IMR-90 (cell line): ENCODE measurements at regions not wholly inside any gene's neighbourhood (a gene's known extent, or its start where the extent isn't known, plus 50 kb on each side); places are given as distances from the start of the nearest gene placed in this dataset.

Experiments
- ATAC-seq: fragments of 200-7000 bp; cut with Tn5 transposase; 2 replicates; pipeline ENCODE4 v1.9.1; 2020; ENCODE audit warnings: low read depth, mild to moderate bottlenecking, moderate library complexity
- BruUV-seq: library from RNA; stranded (reverse); fragments of 400-500 nt; replicated peaks from 2 replicates; lab custom pipeline; 2021; lab: Mats Ljungman, UMichigan
- CTCF ChIA-PET: fragments of 300-600 bp; formaldehyde crosslinking; extraction: SDS; loops from one replicate; lab custom pipeline; 2021; ENCODE audit warnings: antibody characterized with exemption; lab: Yijun Ruan, JAX
- POLR2A ChIA-PET: fragments of 300-600 bp; sonication (Branson Sonifier 250); formaldehyde crosslinking; loops from one replicate; lab custom pipeline; 2022; ENCODE audit warnings: antibody characterized with exemption; ENCODE audit not compliant: unreplicated experiment; lab: Charles Lee
- DNase-seq: peaks from one replicate; pipeline ENCODE4 v3.0.0; 2013
- H2AFZ ChIP-seq: replicated peaks from 2 replicates; pipeline ENCODE3; 2013; ENCODE audit warnings: low read length, mild to moderate bottlenecking; ENCODE audit not compliant: poor library complexity
- H2AK5ac ChIP-seq: 2 replicates; pipeline ENCODE4 v1.6.1; 2013; ENCODE audit warnings: low read depth, low read length, inconsistent platforms
- H2AK9ac ChIP-seq: replicated peaks from 2 replicates; pipeline ENCODE3; 2013; ENCODE audit warnings: mild to moderate bottlenecking, low read depth, low read length, moderate library complexity; ENCODE audit not compliant: poor library complexity
- H2BK120ac ChIP-seq: 2 replicates; pipeline ENCODE4 v1.6.1; 2013; ENCODE audit warnings: low read depth, low read length, inconsistent platforms
- H2BK15ac ChIP-seq: 3 replicates; pipeline ENCODE4 v1.6.1; 2013; ENCODE audit warnings: low read depth, low read length, inconsistent platforms
- H2BK20ac ChIP-seq: 2 replicates; pipeline ENCODE4 v1.6.1; 2013; ENCODE audit warnings: low read depth, mild to moderate bottlenecking, inconsistent platforms, low read length, moderate library complexity
- H2BK5ac ChIP-seq: 2 replicates; pipeline ENCODE4 v1.6.1; 2013; ENCODE audit warnings: mild to moderate bottlenecking, low read depth, low read length, inconsistent platforms; ENCODE audit not compliant: poor library complexity, severe bottlenecking
- H3K14ac ChIP-seq: replicated peaks from 2 replicates; pipeline ENCODE4 v1.6.1; 2013; ENCODE audit warnings: low read depth, low read length, inconsistent platforms
- H3K18ac ChIP-seq: 2 replicates; pipeline ENCODE4 v1.6.1; 2013; ENCODE audit warnings: low read depth, low read length, control low read depth
- H3K23ac ChIP-seq: 2 replicates; pipeline ENCODE4 v1.6.1; 2013; ENCODE audit warnings: low read depth, low read length, inconsistent platforms
- H3K27ac ChIP-seq: 2 replicates; pipeline ENCODE4 v1.5.1; 2013; ENCODE audit warnings: mild to moderate bottlenecking, control low read depth, low read length; ENCODE audit not compliant: insufficient read depth
- H3K27me3 ChIP-seq: 2 replicates; pipeline ENCODE4 v1.6.1; 2013; ENCODE audit warnings: low read length; ENCODE audit not compliant: control insufficient read depth, insufficient read depth
- H3K36me3 ChIP-seq: 2 replicates; pipeline ENCODE4 v1.6.1; 2013; ENCODE audit warnings: low read length, mixed read lengths; ENCODE audit not compliant: control insufficient read depth, insufficient read depth
- H3K4ac ChIP-seq: 2 replicates; pipeline ENCODE4 v1.6.1; 2013; ENCODE audit warnings: low read depth, low read length, inconsistent platforms
- H3K4me1 ChIP-seq: 2 replicates; pipeline ENCODE4 v1.6.1; 2013; ENCODE audit warnings: low read length, mixed read lengths; ENCODE audit not compliant: control insufficient read depth, insufficient read depth
- H3K4me2 ChIP-seq: 2 replicates; pipeline ENCODE4 v1.6.1; 2013; ENCODE audit warnings: low read depth, mild to moderate bottlenecking, control low read depth, low read length, moderate library complexity
- H3K4me3 ChIP-seq: 2 replicates; pipeline ENCODE4 v1.5.1; 2013; ENCODE audit warnings: low read depth, mild to moderate bottlenecking, control low read depth, low read length, moderate library complexity; ENCODE audit not compliant: insufficient read depth
- H3K56ac ChIP-seq: 2 replicates; pipeline ENCODE4 v1.6.1; 2013; ENCODE audit warnings: low read length, inconsistent platforms; ENCODE audit not compliant: insufficient read depth; ENCODE audit errors: extremely low read depth
- H3K79me1 ChIP-seq, 2 experiments: 2 replicates each; pipeline ENCODE4 v1.6.1; 2013; ENCODE audit warnings: low read length in 2 of 2, inconsistent platforms in 1 of 2, low read depth in 1 of 2
- H3K9ac ChIP-seq: 2 replicates; pipeline ENCODE4 v1.6.1; 2013; ENCODE audit warnings: low read depth, low read length, control low read depth
- H3K9me1 ChIP-seq: 2 replicates; pipeline ENCODE4 v1.6.1; 2013; ENCODE audit warnings: low read length, inconsistent platforms; ENCODE audit not compliant: insufficient read depth
- H3K9me3 ChIP-seq: 2 replicates; pipeline ENCODE4 v1.6.1; 2013; ENCODE audit warnings: low read length; ENCODE audit not compliant: control insufficient read depth, insufficient read depth
- H4K20me1 ChIP-seq: 2 replicates; pipeline ENCODE4 v1.6.1; 2013; ENCODE audit warnings: low read length, inconsistent platforms; ENCODE audit not compliant: insufficient read depth
- H4K5ac ChIP-seq: 2 replicates; pipeline ENCODE4 v1.6.1; 2013; ENCODE audit warnings: mild to moderate bottlenecking, low read depth, low read length, control low read depth
- H4K8ac ChIP-seq, 2 experiments: 2 replicates each; pipeline ENCODE4 v1.6.1; 2013; ENCODE audit warnings: low read depth in 2 of 2, low read length in 2 of 2, control low read depth in 1 of 2, inconsistent platforms in 1 of 2
- H4K91ac ChIP-seq: 2 replicates; pipeline ENCODE4 v1.6.1; 2013; ENCODE audit warnings: low read depth, low read length, inconsistent platforms; ENCODE audit not compliant: insufficient read depth
- CEBPB ChIP-seq: IDR thresholded peaks from 2 replicates; pipeline ENCODE4 v1.6.1; 2012; ENCODE audit warnings: low read depth, low read length, improper control_type of control experiment
- WGBS, 2 experiments: methylation state at CpG; one replicate each; pipeline versions ENCODE4 v1.1.5 to v1.1.7; 2013; ENCODE audit warnings: missing lambda C conversion rate in 2 of 2; ENCODE audit not compliant: insufficient read length in 1 of 2; ENCODE audit errors: extremely low coverage in 2 of 2; 5-methylcytosine and 5-hydroxymethylcytosine counted together
- dilution Hi-C: fragments of 300-500 bp; cut with HindIII; formaldehyde crosslinking; loops from one replicate; pipeline ENCODE4 v1.14.3; 2018; ENCODE audit warnings: low sequenced_read_pairs; ENCODE audit not compliant: unreplicated experiment
- in situ Hi-C: fragments of 300-500 bp; cut with MboI; formaldehyde crosslinking; loops from 3 replicates; pipeline ENCODE4 v1.14.3; 2019; ENCODE audit warnings: low sequenced_read_pairs, inconsistent platforms, mixed read lengths
- intact Hi-C: fragments of 100-400 bp; cut with micrococcal nuclease; formaldehyde crosslinking; loops from 2 replicates; pipeline ENCODE4 v1.10.0; 2022

DNA sequence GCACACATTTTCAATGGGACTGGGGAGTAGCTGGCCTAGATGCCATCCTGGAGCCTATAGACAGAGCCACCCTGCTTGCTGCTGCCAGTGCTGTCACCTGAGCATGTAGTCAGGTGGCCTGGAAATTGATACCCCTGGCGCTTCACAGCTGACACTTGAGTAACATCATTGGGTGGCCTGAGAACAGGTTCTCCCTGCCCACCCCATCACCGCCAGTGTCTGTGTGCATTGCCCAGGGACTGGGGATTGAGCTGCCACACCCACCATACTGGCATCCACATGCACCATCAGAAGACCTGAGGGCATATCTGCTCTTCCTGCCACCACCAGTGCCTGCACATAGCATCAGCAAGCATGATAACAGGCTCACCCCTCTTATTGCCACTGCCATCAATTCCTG lies 1142.9 kb upstream of the PABPC4L start:
- 83% methylated on average over 1 of the region's 2 CpGs; no CpG with 5 or more reads in 1 of the 2 experiments for WGBS, 2 experiments
- no peak overlapping the region for H2BK120ac ChIP-seq

More for the DNA sequence above, 1142.9 kb upstream of the PABPC4L start:
- Histone ChIP-seq H4K8ac (no peak overlapping the region), H3K4ac (no peak overlapping the region), H3K56ac (no peak overlapping the region), H2BK5ac (no peak overlapping the region), H2BK15ac (no peak overlapping the region), H2BK20ac (no peak overlapping the region), H2AK5ac (no peak overlapping the region), H2AK9ac (peak overlapping the region; percentile 28), H3K27ac (no peak overlapping the region), H3K9ac (no peak overlapping the region), H4K20me1 (no peaks in the 10 kb centered on the region), H3K14ac (no peak overlapping the region), H3K9me3 (no peaks in the 10 kb centered on the region; the same call in 1 of the 2 replicates), H3K4me2 (no peak overlapping the region), H4K5ac (no peak overlapping the region), H3K9me1 (no peaks in the 10 kb centered on the region), H3K23ac (no peak overlapping the region), H3K36me3 (no peaks in the 10 kb centered on the region), H3K4me1 (no peaks in the 10 kb centered on the region), H3K79me1 (no peaks in the 10 kb centered on the region), H4K91ac (no peak overlapping the region), H2AFZ (peak overlapping the region; percentile 11), H3K18ac (no peak overlapping the region), H3K27me3 (no peaks in the 10 kb centered on the region), H3K4me3 (no peak overlapping the region)
- dilution Hi-C loops (no loop called here), intact Hi-C loops (no loop called here), in situ Hi-C loops (no loop called here)
- ATAC-seq (no peak), DNase-seq (no peak)
- BruUV-seq: no TSS peak
- TF ChIP-seq CEBPB: no peak
- ChIA-PET CTCF (no interaction called here), POLR2A (no interaction called here)
